H1 (cell line): ENCODE measurements at regions not wholly inside any gene's neighbourhood (a gene's known extent, or its start where the extent isn't known, plus 50 kb on each side); places are given as distances from the start of the nearest gene placed in this dataset.

Experiments used
- CTCF ChIA-PET: fragments of 300-600 bp; sonication (Branson Sonifier 250); formaldehyde crosslinking; loops from one replicate; lab custom pipeline; 2021; ENCODE audit not compliant: partially characterized antibody; lab: Charles Lee
- POLR2A ChIA-PET: fragments of 300-600 bp; sonication (Branson Sonifier 250); formaldehyde crosslinking; loops from one replicate; lab custom pipeline; 2021; ENCODE audit warnings: inconsistent platforms; ENCODE audit not compliant: partially characterized antibody; lab: Charles Lee
- DNase-seq, 2 experiments: peaks; one replicate each; pipeline versions ENCODE4 v3.0.0 to v3.0.0-alpha.2; 2010 to 2022; ENCODE audit warnings: low spot score in 2 of 2, low read depth in 1 of 2, mixed read lengths in 1 of 2
- FAIRE-seq: peaks from 2 replicates; lab custom pipeline; 2011; peaks lifted over from hg19 to GRCh38; lab: Jason Lieb, UNC
- H2AFZ ChIP-seq: 2 replicates; pipeline ENCODE4 v1.8.1; 2012; ENCODE audit warnings: low read length, inconsistent platforms
- H2AK5ac ChIP-seq: 2 replicates; pipeline ENCODE4 v1.6.1; 2013; ENCODE audit warnings: low read depth, low read length
- H2BK120ac ChIP-seq: replicated peaks from 2 replicates; pipeline ENCODE3; 2013; ENCODE audit warnings: low read depth, low read length, inconsistent platforms
- H2BK12ac ChIP-seq: 2 replicates; pipeline ENCODE4 v1.6.1; 2013; ENCODE audit warnings: low read depth, low read length
- H2BK15ac ChIP-seq: 2 replicates; pipeline ENCODE4 v1.6.1; 2013; ENCODE audit warnings: low read length
- H2BK20ac ChIP-seq: 2 replicates; pipeline ENCODE4 v1.6.1; 2013; ENCODE audit warnings: low read length
- H2BK5ac ChIP-seq: 2 replicates; pipeline ENCODE4 v1.6.1; 2013; ENCODE audit warnings: low read depth, low read length
- H3K14ac ChIP-seq: 2 replicates; pipeline ENCODE4 v1.6.1; 2013; ENCODE audit warnings: inconsistent platforms; ENCODE audit not compliant: insufficient read length
- H3K18ac ChIP-seq: 2 replicates; pipeline ENCODE4 v1.6.1; 2013; ENCODE audit warnings: low read length; ENCODE audit errors: extremely low read depth
- H3K23ac ChIP-seq: 2 replicates; pipeline ENCODE4 v1.6.1; 2013; ENCODE audit warnings: inconsistent platforms; ENCODE audit not compliant: insufficient read length
- H3K23me2 ChIP-seq: 2 replicates; pipeline ENCODE4 v1.6.1; 2013; ENCODE audit warnings: low read depth, low read length
- H3K27ac ChIP-seq: 2 replicates; pipeline ENCODE4 v1.6.1; 2011; ENCODE audit warnings: low read depth, low read length, inconsistent platforms
- H3K27me3 ChIP-seq, 4 experiments: replicated peaks in 1 of 4; 1 replicate in 1 of 4; 2 replicates in 3 of 4; pipeline versions ENCODE4 v1.6.1 to v1.8.1; 2011 to 2013; ENCODE audit warnings: low read length in 3 of 4, mild to moderate bottlenecking in 3 of 4, inconsistent platforms in 2 of 4, mixed read lengths in 2 of 4, moderate library complexity in 1 of 4; ENCODE audit not compliant: control insufficient read depth in 3 of 4, insufficient read depth in 3 of 4; ENCODE audit errors: extremely low read depth in 1 of 4
- H3K36me3 ChIP-seq, 4 experiments: 2 replicates each; pipeline versions ENCODE4 v1.6.1 to v1.8.1; 2011 to 2013; ENCODE audit warnings: mild to moderate bottlenecking in 4 of 4, low read length in 3 of 4, moderate library complexity in 2 of 4, control low read depth in 1 of 4, inconsistent platforms in 1 of 4; ENCODE audit not compliant: insufficient read depth in 4 of 4, control insufficient read depth in 2 of 4
- H3K4ac ChIP-seq: replicated peaks from 2 replicates; pipeline ENCODE3; 2013; ENCODE audit warnings: low read length, low read depth, mixed read lengths, inconsistent platforms; ENCODE audit not compliant: insufficient read length
- H3K4me1 ChIP-seq, 4 experiments: replicated peaks in 1 of 4; 1 replicate in 1 of 4; 2 replicates in 3 of 4; pipeline versions ENCODE4 v1.6.1 to v1.8.1; 2011 to 2013; ENCODE audit warnings: low read length in 3 of 4, inconsistent platforms in 2 of 4, mixed read lengths in 1 of 4; ENCODE audit not compliant: insufficient read depth in 4 of 4, control insufficient read depth in 3 of 4
- H3K4me2 ChIP-seq, 2 experiments: 2 replicates each; pipeline versions ENCODE4 v1.6.1 to v1.8.1; 2011 to 2013; ENCODE audit warnings: low read depth in 2 of 2, low read length in 2 of 2, control low read depth in 1 of 2, inconsistent platforms in 1 of 2, mild to moderate bottlenecking in 1 of 2; ENCODE audit not compliant: insufficient read depth in 1 of 2
- H3K4me3 ChIP-seq, 4 experiments: fragments of 200-600, 300-600 bp in 1 of 4; sonication (generic), shearing (Covaris generic), sonication (Bioruptor Twin) in 1 of 4; 2 replicates each; pipeline versions ENCODE4 v1.5.1 to v1.8.1; 2011 to 2016; ENCODE audit warnings: low read length in 4 of 4, low read depth in 3 of 4, control low read depth in 2 of 4, inconsistent platforms in 2 of 4, mild to moderate bottlenecking in 2 of 4, mixed read lengths in 1 of 4, moderate library complexity in 1 of 4; ENCODE audit not compliant: insufficient read depth in 2 of 4; ENCODE audit errors: extremely low read depth in 1 of 4
- H3K56ac ChIP-seq: replicated peaks from 2 replicates; pipeline ENCODE3; 2013; ENCODE audit warnings: low read depth, mild to moderate bottlenecking, mixed read lengths, low read length, inconsistent platforms; ENCODE audit not compliant: insufficient read length
- H3K79me1 ChIP-seq: 2 replicates; pipeline ENCODE4 v1.6.1; 2013; ENCODE audit warnings: low read depth, low read length, control low read depth
- H3K79me2 ChIP-seq, 2 experiments: 2 replicates each; pipeline versions ENCODE4 v1.6.1 to v1.8.1; 2012 to 2013; ENCODE audit warnings: low read length in 2 of 2, mild to moderate bottlenecking in 2 of 2, inconsistent platforms in 1 of 2; ENCODE audit not compliant: insufficient read depth in 2 of 2, control insufficient read depth in 1 of 2
- H3K9ac ChIP-seq, 4 experiments: replicated peaks in 1 of 4; 1 replicate in 1 of 4; 2 replicates in 3 of 4; pipeline versions ENCODE4 v1.6.1 to v1.8.1; 2011 to 2013; ENCODE audit warnings: low read depth in 3 of 4, low read length in 3 of 4, control low read depth in 2 of 4, mild to moderate bottlenecking in 2 of 4, moderate library complexity in 2 of 4, inconsistent platforms in 1 of 4; ENCODE audit errors: extremely low read depth in 1 of 4
- H3K9me3 ChIP-seq, 2 experiments: 2 replicates each; pipeline versions ENCODE4 v1.6.1 to v1.8.1; 2012 to 2013; ENCODE audit warnings: mild to moderate bottlenecking in 2 of 2, moderate library complexity in 2 of 2, control low read depth in 1 of 2, inconsistent platforms in 1 of 2, low read depth in 1 of 2, low read length in 1 of 2, mixed read lengths in 1 of 2; ENCODE audit not compliant: insufficient read depth in 2 of 2
- H4K20me1 ChIP-seq, 2 experiments: replicated peaks in 1 of 2; 2 replicates each; pipeline versions ENCODE3 to v1.8.1; 2011 to 2013; ENCODE audit warnings: inconsistent platforms in 2 of 2, low read length in 2 of 2, mild to moderate bottlenecking in 1 of 2; ENCODE audit not compliant: insufficient read depth in 2 of 2, control insufficient read depth in 1 of 2
- H4K5ac ChIP-seq: 2 replicates; pipeline ENCODE4 v1.6.1; 2013; ENCODE audit warnings: low read length, low read depth, mixed read lengths, inconsistent platforms; ENCODE audit not compliant: insufficient read length
- H4K8ac ChIP-seq: 2 replicates; pipeline ENCODE4 v1.8.0; 2013; ENCODE audit warnings: mild to moderate bottlenecking, moderate library complexity, low read length, inconsistent platforms; ENCODE audit not compliant: insufficient read depth; ENCODE audit errors: extremely low read depth
- H4K91ac ChIP-seq: replicated peaks from 2 replicates; pipeline ENCODE3; 2013; ENCODE audit warnings: low read length, mixed read lengths, inconsistent platforms; ENCODE audit not compliant: insufficient read length
- CEBPB ChIP-seq: IDR thresholded peaks from 2 replicates; pipeline ENCODE4 v1.6.1; 2012; ENCODE audit warnings: low read depth, low read length
- CHD1 ChIP-seq: IDR thresholded peaks from 2 replicates; pipeline ENCODE4 v1.6.1; 2012; ENCODE audit warnings: low read depth, low read length, improper control_type of control experiment
- SIN3A ChIP-seq, 2 experiments: IDR thresholded peaks in 1 of 2; conservative IDR thresholded peaks in 1 of 2; 2 replicates each; pipeline ENCODE4 v1.6.1; 2011 to 2012; ENCODE audit warnings: low read length in 2 of 2, improper control_type of control experiment in 1 of 2, low read depth in 1 of 2, mild to moderate bottlenecking in 1 of 2
- WGBS, 2 experiments: shearing (Covaris generic) in 1 of 2; methylation state at CpG; one replicate each; pipeline versions ENCODE4 v1.1.6 to v1.1.7; 2013 to 2015; ENCODE audit warnings: low lambda C conversion rate in 2 of 2, mixed read lengths in 2 of 2, inconsistent platforms in 1 of 2, low coverage in 1 of 2, missing lambda C conversion rate in 1 of 2; ENCODE audit not compliant: insufficient replicate concordance in 2 of 2, insufficient coverage in 1 of 2, insufficient read length in 1 of 2; ENCODE audit errors: extremely low coverage in 1 of 2, missing lambda C conversion rate in 1 of 2; 5-methylcytosine and 5-hydroxymethylcytosine counted together
- TF ChIP-seq, protein P1 (sequence below), 3 experiments: IDR thresholded peaks; 1 replicate in 2 of 3; 2 replicates in 1 of 3; pipeline versions ENCODE4 v1.5.1 to v1.6.1; 2011; ENCODE audit warnings: low read length in 3 of 3, mild to moderate bottlenecking in 3 of 3, inconsistent platforms in 2 of 3, low read depth in 1 of 3, moderate library complexity in 1 of 3; ENCODE audit not compliant: insufficient read depth in 1 of 3; ENCODE audit errors: control extremely low read depth in 1 of 3
- TF ChIP-seq, protein P2 (sequence below): IDR thresholded peaks from 2 replicates; pipeline ENCODE4 v1.6.1; 2011; ENCODE audit warnings: low read length, improper control_type of control experiment

DNA sequence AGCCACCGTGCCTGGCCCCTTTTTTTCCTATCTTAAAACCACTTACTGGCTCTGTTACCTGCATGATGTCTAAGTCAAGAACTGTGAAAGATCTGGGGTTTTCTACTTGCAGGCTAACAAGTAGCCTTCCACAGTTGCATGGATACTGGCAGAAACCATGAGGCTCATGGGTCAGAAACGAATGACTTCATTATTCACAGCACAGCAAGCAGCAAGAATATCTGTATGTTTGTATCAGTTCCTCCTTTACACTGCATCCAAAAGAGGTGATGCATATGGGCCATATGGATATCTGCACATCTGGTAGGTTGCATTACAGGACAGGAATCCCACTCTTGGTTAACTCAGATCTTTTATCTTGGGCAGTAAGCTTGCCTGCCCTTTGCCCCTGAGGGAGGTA, 154.9 kb upstream of the NUDT6 start:
- H3K23ac ChIP-seq, result no peak overlapping the region
- no peaks in the 10 kb centered on the region for H3K23me2 ChIP-seq
- H3K4me3 ChIP-seq, result no peak overlapping the region
- no peak overlapping the region for H2AFZ ChIP-seq
- no peaks in the 10 kb centered on the region for H3K9me3 ChIP-seq
- H2BK120ac ChIP-seq, result no peak overlapping the region
- TF ChIP-seq CHD1 (no peak), CEBPB (no peak), SIN3A (conservative IDR thresholded peaks at IDR 0.05 in 1 of 2, IDR thresholded peaks at IDR 0.05 in 1 of 2; ENCODE audit: low read depth in 1 of 2, low read length in 2 of 2) (no peak)
- TF ChIP-seq, protein P1, sequence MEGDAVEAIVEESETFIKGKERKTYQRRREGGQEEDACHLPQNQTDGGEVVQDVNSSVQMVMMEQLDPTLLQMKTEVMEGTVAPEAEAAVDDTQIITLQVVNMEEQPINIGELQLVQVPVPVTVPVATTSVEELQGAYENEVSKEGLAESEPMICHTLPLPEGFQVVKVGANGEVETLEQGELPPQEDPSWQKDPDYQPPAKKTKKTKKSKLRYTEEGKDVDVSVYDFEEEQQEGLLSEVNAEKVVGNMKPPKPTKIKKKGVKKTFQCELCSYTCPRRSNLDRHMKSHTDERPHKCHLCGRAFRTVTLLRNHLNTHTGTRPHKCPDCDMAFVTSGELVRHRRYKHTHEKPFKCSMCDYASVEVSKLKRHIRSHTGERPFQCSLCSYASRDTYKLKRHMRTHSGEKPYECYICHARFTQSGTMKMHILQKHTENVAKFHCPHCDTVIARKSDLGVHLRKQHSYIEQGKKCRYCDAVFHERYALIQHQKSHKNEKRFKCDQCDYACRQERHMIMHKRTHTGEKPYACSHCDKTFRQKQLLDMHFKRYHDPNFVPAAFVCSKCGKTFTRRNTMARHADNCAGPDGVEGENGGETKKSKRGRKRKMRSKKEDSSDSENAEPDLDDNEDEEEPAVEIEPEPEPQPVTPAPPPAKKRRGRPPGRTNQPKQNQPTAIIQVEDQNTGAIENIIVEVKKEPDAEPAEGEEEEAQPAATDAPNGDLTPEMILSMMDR (IDR thresholded peaks at IDR 0.05; ENCODE audit: control extremely low read depth in 1 of 3, insufficient read depth in 1 of 3, low read depth in 1 of 3, low read length in 3 of 3), result no peak
- TF ChIP-seq, protein P2, sequence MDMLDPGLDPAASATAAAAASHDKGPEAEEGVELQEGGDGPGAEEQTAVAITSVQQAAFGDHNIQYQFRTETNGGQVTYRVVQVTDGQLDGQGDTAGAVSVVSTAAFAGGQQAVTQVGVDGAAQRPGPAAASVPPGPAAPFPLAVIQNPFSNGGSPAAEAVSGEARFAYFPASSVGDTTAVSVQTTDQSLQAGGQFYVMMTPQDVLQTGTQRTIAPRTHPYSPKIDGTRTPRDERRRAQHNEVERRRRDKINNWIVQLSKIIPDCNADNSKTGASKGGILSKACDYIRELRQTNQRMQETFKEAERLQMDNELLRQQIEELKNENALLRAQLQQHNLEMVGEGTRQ, result no peak
- H3K9ac ChIP-seq, result no peak overlapping the region
- no peak overlapping the region for H2BK5ac ChIP-seq
- no peak overlapping the region for H3K18ac ChIP-seq
- no peak overlapping the region for H2BK15ac ChIP-seq
- H3K27me3 ChIP-seq, result no peaks in the 10 kb centered on the region
- no peak overlapping the region for H2BK12ac ChIP-seq
- H4K20me1 ChIP-seq, result no peaks in the 10 kb centered on the region
- H3K4me1 ChIP-seq, result no peaks in the 10 kb centered on the region
- no peak overlapping the region for H3K56ac ChIP-seq
- H3K79me1 ChIP-seq, result no peaks in the 10 kb centered on the region
- H2AK5ac ChIP-seq, result no peak overlapping the region
- H3K4me2 ChIP-seq, result no peak overlapping the region
- no peak overlapping the region for H2BK20ac ChIP-seq
- no peak for FAIRE-seq
- H3K14ac ChIP-seq, result no peak overlapping the region
- CTCF ChIA-PET, result no interaction called here
- no peak for DNase-seq
- no peaks in the 10 kb centered on the region for H3K79me2 ChIP-seq
- H3K27ac ChIP-seq, result no peak overlapping the region
- WGBS, 2 experiments, result 89% methylated on average over 2 of the region's 2 CpGs; no CpG with 5 or more reads in 1 of the 2 experiments
- no peak overlapping the region for H4K8ac ChIP-seq
- no peak overlapping the region for H4K5ac ChIP-seq
- no peak overlapping the region for H3K4ac ChIP-seq
- H4K91ac ChIP-seq, result no peak overlapping the region
- POLR2A ChIA-PET, result no interaction called here
- H3K36me3 ChIP-seq, result no peaks in the 10 kb centered on the region
